ENCODE measurements at regions not wholly inside any gene's neighbourhood (a gene's known extent, or its start where the extent isn't known, plus 50 kb on each side); places are given as distances from the start of the nearest gene placed in this dataset.

DNA sequence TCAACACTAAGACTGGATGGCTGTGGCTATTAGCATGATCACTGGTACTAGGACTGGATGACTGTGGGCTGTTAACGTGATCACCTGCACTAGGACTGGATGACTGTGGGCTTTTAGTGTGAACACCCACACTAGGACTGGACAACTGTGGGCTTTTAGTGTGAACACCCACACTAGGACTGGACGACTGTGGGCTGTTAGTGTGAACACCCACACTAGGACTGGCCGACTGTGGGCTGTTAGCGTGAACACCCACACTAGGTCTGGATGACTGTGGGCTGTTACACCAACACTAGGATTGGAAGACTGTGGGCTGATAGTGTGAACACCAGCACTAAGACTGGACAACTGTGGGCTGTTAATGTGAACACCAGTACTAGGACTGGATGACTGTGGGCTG lies 329.2 kb downstream of the OSTF1 start:
- TF ChIP-seq RARB (CRISPR knock-in tag; IDR thresholded peaks at IDR 0.05) (no peak), SNAI2 (CRISPR knock-in tag; IDR thresholded peaks at IDR 0.05) (no peak), ZNF565 (CRISPR knock-in tag; conservative IDR thresholded peaks at IDR 0.05; ENCODE audit: low read depth) (no peak), OSR1 (CRISPR knock-in tag; IDR thresholded peaks at IDR 0.05) (no peak), PPARA (CRISPR knock-in tag; IDR thresholded peaks at IDR 0.05; ENCODE audit: borderline replicate concordance) (no peak), ZFP30 (CRISPR knock-in tag; IDR thresholded peaks at IDR 0.05) (no peak), BACH2 (CRISPR knock-in tag; IDR thresholded peaks at IDR 0.05; ENCODE audit: borderline replicate concordance) (no peak), TOX (CRISPR knock-in tag; IDR thresholded peaks at IDR 0.05; ENCODE audit: borderline replicate concordance) (no peak)
- TF ChIP-seq, protein P1, sequence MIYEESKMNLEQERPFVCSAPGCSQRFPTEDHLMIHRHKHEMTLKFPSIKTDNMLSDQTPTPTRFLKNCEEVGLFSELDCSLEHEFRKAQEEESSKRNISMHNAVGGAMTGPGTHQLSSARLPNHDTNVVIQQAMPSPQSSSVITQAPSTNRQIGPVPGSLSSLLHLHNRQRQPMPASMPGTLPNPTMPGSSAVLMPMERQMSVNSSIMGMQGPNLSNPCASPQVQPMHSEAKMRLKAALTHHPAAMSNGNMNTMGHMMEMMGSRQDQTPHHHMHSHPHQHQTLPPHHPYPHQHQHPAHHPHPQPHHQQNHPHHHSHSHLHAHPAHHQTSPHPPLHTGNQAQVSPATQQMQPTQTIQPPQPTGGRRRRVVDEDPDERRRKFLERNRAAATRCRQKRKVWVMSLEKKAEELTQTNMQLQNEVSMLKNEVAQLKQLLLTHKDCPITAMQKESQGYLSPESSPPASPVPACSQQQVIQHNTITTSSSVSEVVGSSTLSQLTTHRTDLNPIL (CRISPR knock-in tag; IDR thresholded peaks at IDR 0.05; ENCODE audit: low read depth), result no peak

Measured in SK-N-SH treated with all-trans-retinoic acid at 6 μM for 48 hours (cell line).